Immature natural killer cell (primary cell): ENCODE measurements at regions not wholly inside any gene's neighbourhood (a gene's known extent, or its start where the extent isn't known, plus 50 kb on each side); places are given as distances from the start of the nearest gene placed in this dataset.
"Not testable (repeated sequence)": the region's sequence is repeated elsewhere in the genome, so short reads cannot be mapped to it uniquely, and the experiment has no call there.

ENCODE experiments used
- DNase-seq, 3 donors: peaks; one replicate each; pipeline ENCODE4 v3.0.0; 2022; ENCODE audit warnings: mixed read lengths in 1 of 3
- H3K27ac Mint-ChIP-seq, 6 donors: one replicate each; pipeline ENCODE4 v1.8.0; 2020; ENCODE audit warnings: mixed read lengths in 6 of 6, mild to moderate bottlenecking in 5 of 6, inconsistent platforms in 4 of 6, moderate library complexity in 3 of 6
- H3K27me3 Mint-ChIP-seq, 3 donors: one replicate each; pipeline ENCODE4 v1.8.0; 2020 to 2021; ENCODE audit warnings: low read depth in 3 of 3, mild to moderate bottlenecking in 3 of 3, mixed read lengths in 3 of 3, moderate library complexity in 3 of 3, inconsistent platforms in 1 of 3
- H3K36me3 Mint-ChIP-seq, 3 donors: one replicate each; pipeline ENCODE4 v1.8.0; 2020; ENCODE audit warnings: mixed read lengths in 3 of 3, inconsistent platforms in 2 of 3, mild to moderate bottlenecking in 2 of 3
- H3K4me1 Mint-ChIP-seq, 2 donors: one replicate each; pipeline ENCODE4 v1.8.0; 2020; ENCODE audit warnings: inconsistent platforms in 2 of 2, mild to moderate bottlenecking in 2 of 2, mixed read lengths in 2 of 2, moderate library complexity in 1 of 2
- H3K4me3 Mint-ChIP-seq, 5 donors: one replicate each; pipeline ENCODE4 v1.8.0; 2020; ENCODE audit warnings: mild to moderate bottlenecking in 5 of 5, mixed read lengths in 5 of 5, inconsistent platforms in 3 of 5, moderate library complexity in 3 of 5
- H3K9me3 Mint-ChIP-seq, 6 donors: one replicate each; pipeline ENCODE4 v1.8.0; 2020; ENCODE audit warnings: mild to moderate bottlenecking in 6 of 6, mixed read lengths in 6 of 6, inconsistent platforms in 4 of 6, moderate library complexity in 3 of 6

GRCh38 chr5:179451828-179452196 is 98.5 kb upstream of the RUFY1 start:
- Mint-ChIP-seq H3K4me1 (peaks cover 0 to 8% of the 10 kb centered on the region in 2 donors), H3K36me3 (no peaks in the 10 kb centered on the region), H3K27me3 (peaks cover 0 to 3% (median 1%) of the 10 kb centered on the region in 3 donors), H3K27ac (no peak overlapping the region), H3K9me3 (peaks cover 1 to 12% (median 3%) of the 10 kb centered on the region in 6 donors), H3K4me3 (no peak overlapping the region)
- DNase-seq, result no peak

GRCh38 chr5:179451114-179451827 is 99.1 kb upstream of the RUFY1 start:
- peaks cover 0 to 12% (median 3%) of the 10 kb centered on the region in 6 donors for H3K9me3 Mint-ChIP-seq
- no peaks in the 10 kb centered on the region for H3K36me3 Mint-ChIP-seq
- no peak overlapping the region for H3K27ac Mint-ChIP-seq
- DNase-seq, result no peak
- no peak overlapping the region for H3K4me3 Mint-ChIP-seq
- H3K4me1 Mint-ChIP-seq, result peaks cover 0 to 6% of the 10 kb centered on the region in 2 donors
- peaks cover 0 to 1% (median 0%) of the 10 kb centered on the region in 3 donors for H3K27me3 Mint-ChIP-seq

- not testable (repeated sequence) for DNase-seq, H3K27me3 Mint-ChIP-seq, H3K4me1 Mint-ChIP-seq, H3K9me3 Mint-ChIP-seq, H3K27ac Mint-ChIP-seq, H3K36me3 Mint-ChIP-seq, H3K4me3 Mint-ChIP-seq
Measured at GRCh38 chr5:179449950-179450349, 100.4 kb upstream of the RUFY1 start.

GRCh38 chr5:179448282-179448681 is 102.1 kb upstream of the RUFY1 start:
- H3K9me3 Mint-ChIP-seq, DNase-seq, H3K27me3 Mint-ChIP-seq, H3K27ac Mint-ChIP-seq, H3K4me3 Mint-ChIP-seq, H3K36me3 Mint-ChIP-seq, H3K4me1 Mint-ChIP-seq: not testable (repeated sequence)

GRCh38 chr5:179442289-179442688 is 97.0 kb upstream of the ADAMTS2 start:
- not testable (repeated sequence) for H3K9me3 Mint-ChIP-seq, H3K4me1 Mint-ChIP-seq, H3K36me3 Mint-ChIP-seq, H3K4me3 Mint-ChIP-seq, H3K27me3 Mint-ChIP-seq, DNase-seq
- peak overlapping the region in 1 of 6 donors; percentile 56 for H3K27ac Mint-ChIP-seq

- H3K27me3 Mint-ChIP-seq, result peaks cover 0 to 7% (median 2%) of the 10 kb centered on the region in 3 donors
- no peak for DNase-seq
- H3K4me3 Mint-ChIP-seq, result no peak overlapping the region
- peaks cover 0 to 2% (median 0%) of the 10 kb centered on the region in 6 donors for H3K9me3 Mint-ChIP-seq
- no peaks in the 10 kb centered on the region for H3K4me1 Mint-ChIP-seq
- H3K36me3 Mint-ChIP-seq, result no peaks in the 10 kb centered on the region
- H3K27ac Mint-ChIP-seq, result no peak overlapping the region
Measured at GRCh38 chr5:179439181-179439985, 94.1 kb upstream of the ADAMTS2 start.

- no peak overlapping the region for H3K4me3 Mint-ChIP-seq
Measured at GRCh38 chr5:179438461-179438860, 93.2 kb upstream of the ADAMTS2 start.

GRCh38 chr5:179438011-179438441 is 92.8 kb upstream of the ADAMTS2 start:
- no peaks in the 10 kb centered on the region for H3K4me1 Mint-ChIP-seq
- H3K36me3 Mint-ChIP-seq, result no peaks in the 10 kb centered on the region
- DNase-seq, result no peak
- H3K27me3 Mint-ChIP-seq, result peaks cover 0 to 7% (median 2%) of the 10 kb centered on the region in 3 donors
- H3K9me3 Mint-ChIP-seq, result peaks cover 0 to 2% (median 0%) of the 10 kb centered on the region in 6 donors
- no peak overlapping the region for H3K4me3 Mint-ChIP-seq
- no peak overlapping the region for H3K27ac Mint-ChIP-seq

More at GRCh38 chr5:179438461-179438860, 93.2 kb upstream of the ADAMTS2 start:
- DNase-seq, result no peak
- Mint-ChIP-seq H3K36me3 (no peaks in the 10 kb centered on the region), H3K4me1 (no peaks in the 10 kb centered on the region), H3K27ac (no peak overlapping the region), H3K9me3 (peaks cover 0 to 2% (median 0%) of the 10 kb centered on the region in 6 donors), H3K27me3 (peaks cover 0 to 7% (median 2%) of the 10 kb centered on the region in 3 donors)

GRCh38 chr5:179437341-179438001 is 92.2 kb upstream of the ADAMTS2 start:
- Mint-ChIP-seq H3K36me3 (no peaks in the 10 kb centered on the region), H3K9me3 (peaks cover 0 to under 1% (median 0%) of the 10 kb centered on the region in 6 donors), H3K27me3 (peaks cover 0 to 7% (median 2%) of the 10 kb centered on the region in 3 donors), H3K4me3 (no peak overlapping the region), H3K4me1 (no peaks in the 10 kb centered on the region), H3K27ac (no peak overlapping the region)
- no peak for DNase-seq

GRCh38 chr5:179436321-179437122 is 91.3 kb upstream of the ADAMTS2 start:
- Mint-ChIP-seq H3K27ac (no peak overlapping the region), H3K27me3 (peaks cover 0 to 7% (median 2%) of the 10 kb centered on the region in 3 donors), H3K36me3 (no peaks in the 10 kb centered on the region), H3K4me3 (no peak overlapping the region), H3K4me1 (no peaks in the 10 kb centered on the region), H3K9me3 (no peaks in the 10 kb centered on the region)
- DNase-seq, result no peak

GRCh38 chr5:179435731-179436315 is 90.6 kb upstream of the ADAMTS2 start:
- no peaks in the 10 kb centered on the region for H3K36me3 Mint-ChIP-seq
- H3K27ac Mint-ChIP-seq, result no peak overlapping the region
- H3K27me3 Mint-ChIP-seq, result peaks cover 0 to 7% (median 2%) of the 10 kb centered on the region in 3 donors
- no peaks in the 10 kb centered on the region for H3K4me1 Mint-ChIP-seq
- H3K9me3 Mint-ChIP-seq, result no peaks in the 10 kb centered on the region
- DNase-seq, result no peak
- no peak overlapping the region for H3K4me3 Mint-ChIP-seq

GRCh38 chr5:179435181-179435580 is 89.9 kb upstream of the ADAMTS2 start:
- Mint-ChIP-seq H3K9me3 (no peaks in the 10 kb centered on the region), H3K36me3 (no peaks in the 10 kb centered on the region), H3K27me3 (peaks cover 0 to 2% (median 1%) of the 10 kb centered on the region in 3 donors), H3K4me3 (no peak overlapping the region), H3K4me1 (no peaks in the 10 kb centered on the region), H3K27ac (no peak overlapping the region)
- no peak for DNase-seq

GRCh38 chr5:179432547-179432946 is 87.3 kb upstream of the ADAMTS2 start:
- Mint-ChIP-seq H3K36me3 (no peaks in the 10 kb centered on the region), H3K4me1 (no peaks in the 10 kb centered on the region), H3K9me3 (no peaks in the 10 kb centered on the region), H3K27ac (no peak overlapping the region), H3K4me3 (no peak overlapping the region), H3K27me3 (peaks cover 0 to 2% (median 0%) of the 10 kb centered on the region in 3 donors)
- no peak for DNase-seq
